GM12878 (cell line): ENCODE measurements at regions not wholly inside any gene's neighbourhood (a gene's known extent, or its start where the extent isn't known, plus 50 kb on each side); places are given as distances from the start of the nearest gene placed in this dataset.
A peak's percentile ranks its signal among the peaks of the same experiment; 100 is the strongest.

Experiments
- ATAC-seq: fragments of 200-7000 bp; cut with Tn5 transposase; 3 replicates; pipeline ENCODE4 v1.9.1; 2020; ENCODE audit warnings: mild to moderate bottlenecking, moderate library complexity
- BruUV-seq: library from RNA; stranded (reverse); fragments of 400-500 nt; replicated peaks from 2 replicates; lab custom pipeline; 2021; lab: Mats Ljungman, UMichigan
- CTCF ChIA-PET: fragments of 300-600 bp; sonication (Branson Sonifier 250); formaldehyde crosslinking; extraction: SDS; loops from one replicate; lab custom pipeline; 2021; ENCODE audit warnings: inconsistent platforms; lab: Yijun Ruan, JAX
- POLR2A ChIA-PET: fragments of 350-600 bp; formaldehyde crosslinking; extraction: SDS; loops from one replicate; lab custom pipeline; 2021; ENCODE audit warnings: inconsistent platforms; lab: Charles Lee
- RAD21 ChIA-PET: fragments of 300-600 bp; sonication (Branson Sonifier 250); formaldehyde crosslinking; loops from one replicate; lab custom pipeline; 2023; ENCODE audit warnings: antibody characterized with exemption; ENCODE audit not compliant: unreplicated experiment; lab: Charles Lee
- SMC1A ChIA-PET: fragments of 300-600 bp; sonication (Branson Sonifier 250); formaldehyde crosslinking; loops from one replicate; lab custom pipeline; 2023; ENCODE audit not compliant: unreplicated experiment, uncharacterized antibody; lab: Charles Lee
- DNase-seq: peaks from one replicate; pipeline ENCODE4 v3.0.0-alpha.2; 2011; ENCODE audit warnings: low read depth, low spot score
- FAIRE-seq: peaks from 3 replicates; lab custom pipeline; 2011; peaks lifted over from hg19 to GRCh38; lab: Jason Lieb, UNC
- H2AFZ ChIP-seq: 2 replicates; pipeline ENCODE4 v1.6.0; 2011; ENCODE audit warnings: low read depth, low read length, control low read depth; ENCODE audit not compliant: control insufficient read depth
- H3K27ac ChIP-seq: 2 replicates; pipeline ENCODE4 v1.5.1; 2011; ENCODE audit warnings: control low read depth; ENCODE audit not compliant: control insufficient read depth, insufficient read depth
- H3K27me3 ChIP-seq, 2 experiments: replicated peaks in 1 of 2; 2 replicates each; pipeline versions ENCODE4 v1.6.0 to v1.6.1; 2011; ENCODE audit warnings: low read length in 1 of 2; ENCODE audit not compliant: control insufficient read depth in 2 of 2, insufficient read depth in 2 of 2
- H3K36me3 ChIP-seq, 2 experiments: 2 replicates each; pipeline ENCODE4 v1.5.1; 2011; ENCODE audit warnings: low read length in 1 of 2; ENCODE audit not compliant: control insufficient read depth in 2 of 2, insufficient read depth in 2 of 2
- H3K4me1 ChIP-seq: 2 replicates; pipeline ENCODE4 v1.6.1; 2011; ENCODE audit warnings: mild to moderate bottlenecking, low read length, moderate library complexity, mixed read lengths; ENCODE audit not compliant: control insufficient read depth, insufficient read depth
- H3K4me2 ChIP-seq: 2 replicates; pipeline ENCODE4 v1.6.0; 2011; ENCODE audit warnings: control low read depth; ENCODE audit not compliant: control insufficient read depth, insufficient read depth
- H3K4me3 ChIP-seq: fragments of 200-600 bp; sonication (generic); 2 replicates; pipeline ENCODE4 v1.5.1; 2016
- H3K79me2 ChIP-seq: 2 replicates; pipeline ENCODE4 v1.6.0; 2011; ENCODE audit warnings: low read length; ENCODE audit not compliant: control insufficient read depth, insufficient read depth
- H3K9ac ChIP-seq: 2 replicates; pipeline ENCODE4 v1.8.0; 2011; ENCODE audit warnings: low read length, control low read depth, mixed read lengths; ENCODE audit not compliant: control insufficient read depth, insufficient read depth
- H3K9me3 ChIP-seq: replicated peaks from 3 replicates; pipeline ENCODE4 v1.5.1; 2011; ENCODE audit warnings: mild to moderate bottlenecking, low read length; ENCODE audit not compliant: control insufficient read depth, insufficient read depth
- H4K20me1 ChIP-seq: 2 replicates; pipeline ENCODE4 v1.6.0; 2011; ENCODE audit not compliant: control insufficient read depth, insufficient read depth
- FOXK2 ChIP-seq: fragments of 450-650 bp; IDR thresholded peaks from 2 replicates; pipeline ENCODE4 v1.6.1; 2017; ENCODE audit warnings: mild to moderate bottlenecking, moderate library complexity
- IKZF2 ChIP-seq, 2 experiments: fragments of 450-650 bp; IDR thresholded peaks; 2 replicates each; pipeline ENCODE4 v1.6.1; 2017; ENCODE audit warnings: mild to moderate bottlenecking in 2 of 2, moderate library complexity in 2 of 2
- IRF3 ChIP-seq: fragments of 450-650 bp; IDR thresholded peaks from 2 replicates; pipeline ENCODE4 v1.6.1; 2014; ENCODE audit warnings: mild to moderate bottlenecking
- NFYA ChIP-seq: IDR thresholded peaks from 2 replicates; pipeline ENCODE4 v1.6.1; 2011; ENCODE audit warnings: low read depth, mild to moderate bottlenecking, low read length, improper control_type of control experiment, borderline replicate concordance
- PBX3 ChIP-seq: IDR thresholded peaks from 2 replicates; pipeline ENCODE4 v1.6.1; 2011; ENCODE audit warnings: mild to moderate bottlenecking, low read depth, low read length, moderate library complexity; ENCODE audit not compliant: insufficient replicate concordance
- SREBF2 ChIP-seq: IDR thresholded peaks from 2 replicates; pipeline ENCODE4 v1.6.1; 2012; ENCODE audit warnings: mild to moderate bottlenecking, low read length
- SUPT20H ChIP-seq: IDR thresholded peaks from 2 replicates; pipeline ENCODE4 v1.6.1; 2011; ENCODE audit warnings: low read depth, mild to moderate bottlenecking, low read length, moderate library complexity, borderline replicate concordance; ENCODE audit not compliant: control insufficient read depth
- USF2 ChIP-seq: IDR thresholded peaks from 2 replicates; pipeline ENCODE4 v1.6.1; 2011; ENCODE audit warnings: low read depth, low read length, improper control_type of control experiment, borderline replicate concordance
- WRNIP1 ChIP-seq: IDR thresholded peaks from 2 replicates; pipeline ENCODE4 v1.6.1; 2011; ENCODE audit warnings: low read depth, low read length, improper control_type of control experiment, borderline replicate concordance
- WGBS: methylation state at CpG from one replicate; pipeline ENCODE4 v1.1.6; 2016; ENCODE audit warnings: low lambda C conversion rate; ENCODE audit not compliant: insufficient replicate concordance, insufficient coverage; ENCODE audit errors: missing lambda C conversion rate; 5-methylcytosine and 5-hydroxymethylcytosine counted together
- in situ Hi-C: fragments of 300-500 bp; cut with MboI; formaldehyde crosslinking; loops from 9 replicates; pipeline ENCODE4 v1.14.3; 2018; ENCODE audit warnings: mixed read lengths
- intact Hi-C: fragments of 100-400 bp; cut with micrococcal nuclease; formaldehyde crosslinking; loops from one replicate; pipeline ENCODE4 v1.14.2; 2022; ENCODE audit not compliant: unreplicated experiment

GRCh38 chr4:170777663-170778062, 687.9 kb upstream of the AADAT start (continued):
- no peak for TF ChIP-seq FOXK2
- TF ChIP-seq NFYA: no peak
- no peak for TF ChIP-seq SREBF2
- TF ChIP-seq IRF3: no peak

DNA sequence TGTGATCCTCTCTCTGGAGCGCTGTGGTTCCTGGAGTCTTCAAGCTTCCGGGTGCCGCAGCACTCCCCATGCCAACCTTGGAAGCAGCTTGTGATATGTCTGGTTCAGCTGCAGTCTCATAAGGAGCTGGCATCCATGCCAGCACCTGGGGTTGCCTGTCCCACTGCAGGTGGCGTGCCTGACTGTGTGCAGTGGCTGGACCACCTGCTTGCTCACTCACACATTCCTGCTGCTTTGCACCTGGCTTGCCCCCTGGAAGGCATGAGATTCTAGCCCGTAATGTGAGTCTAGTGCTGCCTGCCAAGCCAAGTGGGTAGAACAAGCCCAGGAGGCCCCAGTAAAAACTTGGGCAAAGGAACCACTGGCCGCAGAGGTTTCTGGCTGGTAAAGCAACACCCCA, 687.2 kb upstream of the AADAT start:
- ChIA-PET CTCF (interaction anchor here (0.6 kb wide), 1 partner anchor 441 kb away, joined by 3 read pairs; no protein-coding TSS in a partner anchor), POLR2A (no interaction called here), RAD21 (no interaction called here), SMC1A (interaction anchor here (0.8 kb wide), 1 partner anchor 20 kb away, joined by 3 read pairs; no protein-coding TSS in a partner anchor)
- TF ChIP-seq SUPT20H: no peak
- no peak for TF ChIP-seq IKZF2 (IDR thresholded peaks at IDR 0.05)
- no peak for TF ChIP-seq WRNIP1
- TF ChIP-seq USF2: no peak
- no peak for TF ChIP-seq PBX3
- H3K27me3 ChIP-seq: no peaks in the 10 kb centered on the region
- H3K4me2 ChIP-seq: no peak overlapping the region
- ATAC-seq: peak; percentile 21; the same call in 2 of the 3 replicates
- FAIRE-seq: no peak
- intact Hi-C loops (no loop called here), in situ Hi-C loops (no loop called here)
- BruUV-seq: no TSS peak
- no peaks in the 10 kb centered on the region for H3K4me1 ChIP-seq
- H3K9ac ChIP-seq: no peak overlapping the region
- WGBS: 35% methylated on average over 6 of the region's 6 CpGs
- no peaks in the 10 kb centered on the region for H4K20me1 ChIP-seq
- no peak for DNase-seq
- no peaks in the 10 kb centered on the region; the same call in 2 of the 3 replicates for H3K9me3 ChIP-seq
- H3K27ac ChIP-seq: no peak overlapping the region
- no peaks in the 10 kb centered on the region for H3K36me3 ChIP-seq
- no peak overlapping the region for H2AFZ ChIP-seq
- H3K4me3 ChIP-seq: no peak overlapping the region
- H3K79me2 ChIP-seq: no peaks in the 10 kb centered on the region
